GM12878 (cell line): ENCODE measurements at regions not wholly inside any gene's neighbourhood (a gene's known extent, or its start where the extent isn't known, plus 50 kb on each side); places are given as distances from the start of the nearest gene placed in this dataset.

Source experiments
- ATAC-seq: fragments of 200-7000 bp; cut with Tn5 transposase; 3 replicates; pipeline ENCODE4 v1.9.1; 2020; ENCODE audit warnings: mild to moderate bottlenecking, moderate library complexity
- BruUV-seq: library from RNA; stranded (reverse); fragments of 400-500 nt; replicated peaks from 2 replicates; lab custom pipeline; 2021; lab: Mats Ljungman, UMichigan
- CTCF ChIA-PET: fragments of 300-600 bp; sonication (Branson Sonifier 250); formaldehyde crosslinking; extraction: SDS; loops from one replicate; lab custom pipeline; 2021; ENCODE audit warnings: inconsistent platforms; lab: Yijun Ruan, JAX
- POLR2A ChIA-PET: fragments of 350-600 bp; formaldehyde crosslinking; extraction: SDS; loops from one replicate; lab custom pipeline; 2021; ENCODE audit warnings: inconsistent platforms; lab: Charles Lee
- RAD21 ChIA-PET: fragments of 300-600 bp; sonication (Branson Sonifier 250); formaldehyde crosslinking; loops from one replicate; lab custom pipeline; 2023; ENCODE audit warnings: antibody characterized with exemption; ENCODE audit not compliant: unreplicated experiment; lab: Charles Lee
- SMC1A ChIA-PET: fragments of 300-600 bp; sonication (Branson Sonifier 250); formaldehyde crosslinking; loops from one replicate; lab custom pipeline; 2023; ENCODE audit not compliant: unreplicated experiment, uncharacterized antibody; lab: Charles Lee
- DNase-seq: peaks from one replicate; pipeline ENCODE4 v3.0.0-alpha.2; 2011; ENCODE audit warnings: low read depth, low spot score
- FAIRE-seq: peaks from 3 replicates; lab custom pipeline; 2011; peaks lifted over from hg19 to GRCh38; lab: Jason Lieb, UNC
- H2AFZ ChIP-seq: 2 replicates; pipeline ENCODE4 v1.6.0; 2011; ENCODE audit warnings: low read depth, low read length, control low read depth; ENCODE audit not compliant: control insufficient read depth
- H3K27ac ChIP-seq: 2 replicates; pipeline ENCODE4 v1.5.1; 2011; ENCODE audit warnings: control low read depth; ENCODE audit not compliant: control insufficient read depth, insufficient read depth
- H3K27me3 ChIP-seq, 2 experiments: replicated peaks in 1 of 2; 2 replicates each; pipeline versions ENCODE4 v1.6.0 to v1.6.1; 2011; ENCODE audit warnings: low read length in 1 of 2; ENCODE audit not compliant: control insufficient read depth in 2 of 2, insufficient read depth in 2 of 2
- H3K36me3 ChIP-seq, 2 experiments: 2 replicates each; pipeline ENCODE4 v1.5.1; 2011; ENCODE audit warnings: low read length in 1 of 2; ENCODE audit not compliant: control insufficient read depth in 2 of 2, insufficient read depth in 2 of 2
- H3K4me1 ChIP-seq: 2 replicates; pipeline ENCODE4 v1.6.1; 2011; ENCODE audit warnings: mild to moderate bottlenecking, low read length, moderate library complexity, mixed read lengths; ENCODE audit not compliant: control insufficient read depth, insufficient read depth
- H3K4me2 ChIP-seq: 2 replicates; pipeline ENCODE4 v1.6.0; 2011; ENCODE audit warnings: control low read depth; ENCODE audit not compliant: control insufficient read depth, insufficient read depth
- H3K4me3 ChIP-seq: fragments of 200-600 bp; sonication (generic); 2 replicates; pipeline ENCODE4 v1.5.1; 2016
- H3K79me2 ChIP-seq: 2 replicates; pipeline ENCODE4 v1.6.0; 2011; ENCODE audit warnings: low read length; ENCODE audit not compliant: control insufficient read depth, insufficient read depth
- H3K9ac ChIP-seq: 2 replicates; pipeline ENCODE4 v1.8.0; 2011; ENCODE audit warnings: low read length, control low read depth, mixed read lengths; ENCODE audit not compliant: control insufficient read depth, insufficient read depth
- H3K9me3 ChIP-seq: replicated peaks from 3 replicates; pipeline ENCODE4 v1.5.1; 2011; ENCODE audit warnings: mild to moderate bottlenecking, low read length; ENCODE audit not compliant: control insufficient read depth, insufficient read depth
- H4K20me1 ChIP-seq: 2 replicates; pipeline ENCODE4 v1.6.0; 2011; ENCODE audit not compliant: control insufficient read depth, insufficient read depth
- ATF7 ChIP-seq: fragments of 450-650 bp; IDR thresholded peaks from 2 replicates; pipeline ENCODE4 v1.6.1; 2016; ENCODE audit warnings: low read depth, mild to moderate bottlenecking
- CBFB ChIP-seq: IDR thresholded peaks from 2 replicates; pipeline ENCODE4 v1.6.1; 2016; ENCODE audit warnings: antibody characterized with exemption, low read depth
- CUX1 ChIP-seq: IDR thresholded peaks from 2 replicates; pipeline ENCODE4 v1.6.1; 2012; ENCODE audit warnings: improper control_type of control experiment, low read depth, low read length; ENCODE audit not compliant: insufficient replicate concordance
- ELK1 ChIP-seq: IDR thresholded peaks from 2 replicates; pipeline ENCODE4 v1.6.1; 2012; ENCODE audit warnings: low read depth, low read length, improper control_type of control experiment
- JUND ChIP-seq: IDR thresholded peaks from 2 replicates; pipeline ENCODE4 v1.6.1; 2012; ENCODE audit warnings: low read depth, mild to moderate bottlenecking, low read length, improper control_type of control experiment, moderate library complexity
- MTA3 ChIP-seq: IDR thresholded peaks from 2 replicates; pipeline ENCODE4 v1.6.1; 2012; ENCODE audit warnings: low read length, inconsistent platforms, borderline replicate concordance
- MXI1 ChIP-seq: fragments of 150-350 bp; IDR thresholded peaks from 2 replicates; pipeline ENCODE4 v1.6.1; 2011; ENCODE audit warnings: low read depth, mild to moderate bottlenecking, inconsistent platforms, low read length, improper control_type of control experiment
- NKRF ChIP-seq: fragments of 450-650 bp; conservative IDR thresholded peaks from 2 replicates; pipeline ENCODE4 v1.6.1; 2017; ENCODE audit warnings: mild to moderate bottlenecking, moderate library complexity
- PBX3 ChIP-seq: IDR thresholded peaks from 2 replicates; pipeline ENCODE4 v1.6.1; 2011; ENCODE audit warnings: mild to moderate bottlenecking, low read depth, low read length, moderate library complexity; ENCODE audit not compliant: insufficient replicate concordance
- POLR2AphosphoS5 ChIP-seq: IDR thresholded peaks from 2 replicates; pipeline ENCODE4 v1.6.1; 2011; ENCODE audit warnings: mild to moderate bottlenecking, low read length, inconsistent platforms
- RAD21 ChIP-seq: IDR thresholded peaks from 2 replicates; pipeline ENCODE4 v1.6.1; 2011; ENCODE audit warnings: mild to moderate bottlenecking, low read depth, low read length, moderate library complexity; ENCODE audit not compliant: insufficient read depth
- RCOR1 ChIP-seq: conservative IDR thresholded peaks from 2 replicates; pipeline ENCODE4 v1.6.1; 2012; ENCODE audit warnings: low read depth, low read length, improper control_type of control experiment
- SUPT20H ChIP-seq: IDR thresholded peaks from 2 replicates; pipeline ENCODE4 v1.6.1; 2011; ENCODE audit warnings: low read depth, mild to moderate bottlenecking, low read length, moderate library complexity, borderline replicate concordance; ENCODE audit not compliant: control insufficient read depth
- USF1 ChIP-seq: IDR thresholded peaks from 2 replicates; pipeline ENCODE4 v1.6.1; 2011; ENCODE audit warnings: borderline replicate concordance, low read depth, mild to moderate bottlenecking, moderate library complexity, mixed read lengths, low read length; ENCODE audit not compliant: insufficient read depth; ENCODE audit errors: extremely low read length
- in situ Hi-C: fragments of 300-500 bp; cut with MboI; formaldehyde crosslinking; loops from 9 replicates; pipeline ENCODE4 v1.14.3; 2018; ENCODE audit warnings: mixed read lengths
- intact Hi-C: fragments of 100-400 bp; cut with micrococcal nuclease; formaldehyde crosslinking; loops from one replicate; pipeline ENCODE4 v1.14.2; 2022; ENCODE audit not compliant: unreplicated experiment

- RAD21 ChIA-PET, result no interaction called here
- intact Hi-C loops, result no loop called here
- Histone ChIP-seq H3K4me2 (no peak overlapping the region), H3K9ac (no peak overlapping the region), H3K27me3 (no peaks in the 10 kb centered on the region), H3K4me1 (peaks cover 13% of the 10 kb centered on the region; the same call in 1 of the 2 replicates), H2AFZ (no peak overlapping the region), H3K27ac (no peak overlapping the region), H4K20me1 (no peaks in the 10 kb centered on the region), H3K9me3 (no peaks in the 10 kb centered on the region; the same call in 2 of the 3 replicates), H3K4me3 (no peak overlapping the region), H3K79me2 (no peaks in the 10 kb centered on the region), H3K36me3 (no peaks in the 10 kb centered on the region)
- POLR2A ChIA-PET, result no interaction called here
- CTCF ChIA-PET, result no interaction called here
- SMC1A ChIA-PET, result interaction anchor here (1.0 kb wide), 2 partner anchors 12 to 67 kb away, joined by 3 to 4 read pairs; no protein-coding TSS in a partner anchor
- no peak for FAIRE-seq
- BruUV-seq, result no TSS peak
- DNase-seq, result no peak
- in situ Hi-C loops, result no loop called here
- no peak for ATAC-seq
- no peak for TF ChIP-seq NKRF
- no peak for TF ChIP-seq SUPT20H
- no peak for TF ChIP-seq USF1
- TF ChIP-seq CBFB, result no peak
- no peak for TF ChIP-seq RAD21
- no peak for TF ChIP-seq POLR2AphosphoS5
- no peak for TF ChIP-seq CUX1
- no peak for TF ChIP-seq ELK1
- TF ChIP-seq PBX3, result no peak
- no peak for TF ChIP-seq RCOR1
- no peak for TF ChIP-seq ATF7
- no peak for TF ChIP-seq MTA3
- no peak for TF ChIP-seq MXI1
- no peak for TF ChIP-seq JUND
Measured at GRCh38 chr6:113699239-113699638, 157.9 kb upstream of the MARCKS start.
